Renal cortical epithelial cell (primary cell): ENCODE measurements at regions not wholly inside any gene's neighbourhood (a gene's known extent, or its start where the extent isn't known, plus 50 kb on each side); places are given as distances from the start of the nearest gene placed in this dataset.

Source experiments
- DNase-seq: peaks from one replicate; pipeline ENCODE4 v3.0.0-alpha.2; 2011; ENCODE audit warnings: low read depth

GRCh38 chr12:64931321-64931720 is 106.9 kb downstream of the TBC1D30 start:
- DNase-seq, result no peak

- DNase-seq, result no peak
These were observed 107.5 kb downstream of the TBC1D30 start for GRCh38 chr12:64931981-64932380.

GRCh38 chr12:64933791-64934190 is 109.3 kb downstream of the TBC1D30 start:
- no peak for DNase-seq

- no peak for DNase-seq
These were observed 113.0 kb downstream of the TBC1D30 start for GRCh38 chr12:64937452-64937851.

- DNase-seq, result no peak
These were observed 113.7 kb downstream of the TBC1D30 start for GRCh38 chr12:64938179-64938578.

- DNase-seq, result peak; percentile 39
These were observed 119.2 kb downstream of the TBC1D30 start for GRCh38 chr12:64943686-64944085.

- DNase-seq, result no peak
These were observed 120.5 kb downstream of the TBC1D30 start for GRCh38 chr12:64944966-64945365.

- DNase-seq, result no peak
These were observed 121.8 kb downstream of the TBC1D30 start for GRCh38 chr12:64946132-64946829.

GRCh38 chr12:64950711-64951298 is 126.4 kb downstream of the TBC1D30 start:
- DNase-seq, result no peak

- DNase-seq, result no peak
These were observed 127.5 kb downstream of the TBC1D30 start for GRCh38 chr12:64951944-64952343.

GRCh38 chr12:64955746-64956145 is 131.3 kb downstream of the TBC1D30 start:
- DNase-seq, result no peak

- DNase-seq, result no peak
These were observed 141.5 kb downstream of the TBC1D30 start for GRCh38 chr12:64965920-64966319.

- DNase-seq, result peak; percentile 68
These were observed 144.8 kb downstream of the TBC1D30 start for GRCh38 chr12:64968989-64969819.

GRCh38 chr12:64976131-64976530 is 145.0 kb downstream of the WIF1 start:
- peak; percentile 77 for DNase-seq

GRCh38 chr12:64983771-64984278 is 137.3 kb downstream of the WIF1 start:
- no peak for DNase-seq

- DNase-seq, result peak; percentile 19
These were observed 129.9 kb downstream of the WIF1 start for GRCh38 chr12:64991121-64991611.

- no peak for DNase-seq
These were observed 129.0 kb downstream of the WIF1 start for GRCh38 chr12:64992116-64992515.

GRCh38 chr12:64992641-64993040 is 128.5 kb downstream of the WIF1 start:
- no peak for DNase-seq

- DNase-seq, result no peak
These were observed 127.6 kb downstream of the WIF1 start for GRCh38 chr12:64993461-64993860.

GRCh38 chr12:64995816-64996215 is 125.3 kb downstream of the WIF1 start:
- no peak for DNase-seq

GRCh38 chr12:64997858-64998257 is 123.2 kb downstream of the WIF1 start:
- DNase-seq, result no peak

GRCh38 chr12:64998371-64999147 is 122.5 kb downstream of the WIF1 start:
- DNase-seq, result peak; percentile 44
